GM19035 (cell line): ENCODE measurements at regions not wholly inside any gene's neighbourhood (a gene's known extent, or its start where the extent isn't known, plus 50 kb on each side); places are given as distances from the start of the nearest gene placed in this dataset.
"Not testable (repeated sequence)": the region's sequence is repeated elsewhere in the genome, so short reads cannot be mapped to it uniquely, and the experiment has no call there.

Experiments
- ATAC-seq: cut with Tn5 transposase; IDR thresholded peaks from one replicate; pipeline ENCODE4 v1.9.1; 2021; ENCODE audit not compliant: unreplicated experiment

- no peak for ATAC-seq
Observed at GRCh38 chr3:148450819-148451218, 246.9 kb upstream of the AGTR1 start.

GRCh38 chr3:148451969-148452368, 245.7 kb upstream of the AGTR1 start:
- no peak for ATAC-seq

- no peak for ATAC-seq
Observed at GRCh38 chr3:148453781-148454191, 243.9 kb upstream of the AGTR1 start.

- no peak for ATAC-seq
Observed at GRCh38 chr3:148455098-148455497, 242.6 kb upstream of the AGTR1 start.

- no peak for ATAC-seq
Observed at GRCh38 chr3:148457886-148458285, 239.8 kb upstream of the AGTR1 start.

- ATAC-seq = no peak
Observed at GRCh38 chr3:148459931-148460513, 237.7 kb upstream of the AGTR1 start.

- no peak for ATAC-seq
Observed at GRCh38 chr3:148460686-148461085, 237.0 kb upstream of the AGTR1 start.

GRCh38 chr3:148464246-148464645, 233.5 kb upstream of the AGTR1 start:
- ATAC-seq = no peak

GRCh38 chr3:148466143-148466542, 231.6 kb upstream of the AGTR1 start:
- no peak for ATAC-seq

GRCh38 chr3:148466980-148467740, 230.5 kb upstream of the AGTR1 start:
- ATAC-seq = no peak

- ATAC-seq = no peak
Observed at GRCh38 chr3:148477375-148477774, 220.3 kb upstream of the AGTR1 start.

GRCh38 chr3:148493631-148494030, 204.1 kb upstream of the AGTR1 start:
- ATAC-seq = no peak

- no peak for ATAC-seq
Observed at GRCh38 chr3:148494451-148494850, 203.3 kb upstream of the AGTR1 start.

GRCh38 chr3:148500881-148501280, 196.8 kb upstream of the AGTR1 start:
- no peak for ATAC-seq

- ATAC-seq = no peak
Observed at GRCh38 chr3:148510116-148510515, 187.6 kb upstream of the AGTR1 start.

- ATAC-seq = no peak
Observed at GRCh38 chr3:148510561-148510960, 187.1 kb upstream of the AGTR1 start.

GRCh38 chr3:148512648-148513047, 185.1 kb upstream of the AGTR1 start:
- no peak for ATAC-seq

- ATAC-seq = no peak
Observed at GRCh38 chr3:148513096-148513543, 184.6 kb upstream of the AGTR1 start.

GRCh38 chr3:148518520-148518919, 179.2 kb upstream of the AGTR1 start:
- no peak for ATAC-seq

- not testable (repeated sequence) for ATAC-seq
Observed at GRCh38 chr3:148525621-148526020, 172.1 kb upstream of the AGTR1 start.

GRCh38 chr3:148528024-148528423, 169.7 kb upstream of the AGTR1 start:
- no peak for ATAC-seq

GRCh38 chr3:148531836-148532235, 165.9 kb upstream of the AGTR1 start:
- ATAC-seq = no peak

GRCh38 chr3:148532326-148532725, 165.4 kb upstream of the AGTR1 start:
- no peak for ATAC-seq
